NCI-H2196 (cell line): ENCODE measurements at regions not wholly inside any gene's neighbourhood (a gene's known extent, or its start where the extent isn't known, plus 50 kb on each side); places are given as distances from the start of the nearest gene placed in this dataset.

Source experiments
- DNase-seq: peaks from one replicate; lab custom pipeline; 2025; ENCODE audit not compliant: unreplicated experiment; lab: John Stamatoyannopoulos, UW

DNA sequence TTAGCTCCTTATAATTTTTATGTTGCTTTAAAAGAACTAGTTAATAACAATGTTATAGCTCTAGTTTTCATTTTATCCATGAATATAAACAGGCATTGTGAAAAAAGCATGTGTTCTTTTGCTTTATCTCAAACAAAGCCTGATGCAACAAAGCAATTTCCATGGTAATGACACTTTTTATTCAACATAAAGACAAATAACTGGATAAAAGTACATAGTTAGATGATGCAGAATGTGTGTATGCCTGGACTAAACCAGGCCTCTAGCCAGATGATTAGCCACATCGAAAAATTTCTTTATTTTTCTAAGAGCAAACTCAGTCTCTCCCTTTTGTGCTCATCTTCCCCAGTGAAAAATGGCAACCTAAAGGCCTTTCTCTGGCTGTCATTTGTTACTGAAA, 125.6 kb upstream of the TARS1 start:
- no peak for DNase-seq

DNA sequence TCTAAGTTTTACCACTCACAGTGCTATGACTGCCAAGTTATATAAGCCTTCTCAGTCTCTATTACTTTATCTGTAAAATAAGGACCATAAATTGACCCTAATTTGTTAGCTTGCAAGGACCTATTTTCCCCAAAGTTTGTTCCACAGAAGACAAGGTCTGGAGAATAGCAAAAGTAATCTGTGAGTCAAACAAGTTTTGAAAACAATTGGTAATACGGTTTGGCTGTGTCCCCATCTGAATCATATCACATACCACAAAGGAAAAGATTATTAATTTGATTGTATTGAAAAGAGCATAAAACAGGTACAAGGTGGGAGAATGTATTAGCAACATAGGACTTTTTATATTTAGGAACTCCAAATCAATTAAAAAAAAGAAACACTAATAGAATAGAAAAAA, 124.0 kb upstream of the TARS1 start:
- DNase-seq, result no peak

DNA sequence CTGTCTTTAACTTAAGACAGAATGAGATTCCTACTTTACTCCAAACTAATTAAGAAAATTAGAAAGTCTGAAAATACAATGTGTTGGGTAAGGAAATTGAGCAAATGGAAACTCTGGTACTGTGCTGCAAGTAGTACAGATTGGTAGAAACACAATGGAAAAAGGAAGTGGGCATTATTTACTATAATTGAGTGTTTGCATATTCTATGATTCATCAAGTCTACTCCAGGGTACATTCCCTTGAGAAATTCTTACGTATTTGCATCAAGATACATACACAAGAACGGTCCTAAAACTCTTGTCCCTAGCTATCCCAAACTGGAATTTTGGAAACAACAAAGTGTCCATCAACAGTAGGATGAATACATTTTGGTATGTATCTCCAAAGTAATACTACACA, 123.5 kb upstream of the TARS1 start:
- no peak for DNase-seq

DNA sequence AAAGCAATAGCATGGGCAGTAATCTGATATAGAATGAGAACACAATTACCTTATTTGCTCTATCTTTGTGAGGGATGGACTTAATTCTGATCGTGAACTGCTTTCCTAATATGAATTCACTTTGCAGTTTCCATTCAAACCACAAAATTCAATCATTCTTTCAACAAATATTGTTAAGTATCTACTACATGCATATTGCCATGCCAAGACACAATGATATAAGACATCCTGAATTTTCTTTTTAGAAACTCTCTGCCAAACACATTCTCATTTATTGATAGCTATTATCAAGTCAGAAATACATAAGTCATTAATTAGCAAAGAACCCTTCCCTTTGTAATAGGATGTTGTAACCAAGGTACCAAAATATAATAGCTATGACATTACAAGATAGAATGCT, 121.6 kb upstream of the TARS1 start:
- no peak for DNase-seq

DNA sequence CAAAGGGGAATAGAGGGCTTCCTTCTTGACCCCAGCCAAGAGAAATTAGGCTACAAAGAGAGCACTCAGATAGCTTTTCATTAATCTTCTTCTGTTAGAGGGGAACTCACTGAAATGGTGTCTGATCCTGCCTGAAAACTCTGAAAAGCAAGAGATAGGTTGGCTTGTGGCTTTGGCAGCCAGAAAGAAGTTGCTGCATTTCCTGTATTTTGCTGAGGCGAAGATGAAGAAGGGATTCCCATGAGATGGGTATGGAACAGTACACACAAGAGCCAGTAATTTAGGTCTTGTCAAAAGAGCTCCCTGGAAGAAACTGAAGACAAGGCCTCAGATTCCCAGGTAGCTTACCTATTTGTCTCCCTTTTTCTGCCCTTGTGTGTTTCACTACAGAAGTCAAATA, 120.9 kb upstream of the TARS1 start:
- DNase-seq, result no peak

DNA sequence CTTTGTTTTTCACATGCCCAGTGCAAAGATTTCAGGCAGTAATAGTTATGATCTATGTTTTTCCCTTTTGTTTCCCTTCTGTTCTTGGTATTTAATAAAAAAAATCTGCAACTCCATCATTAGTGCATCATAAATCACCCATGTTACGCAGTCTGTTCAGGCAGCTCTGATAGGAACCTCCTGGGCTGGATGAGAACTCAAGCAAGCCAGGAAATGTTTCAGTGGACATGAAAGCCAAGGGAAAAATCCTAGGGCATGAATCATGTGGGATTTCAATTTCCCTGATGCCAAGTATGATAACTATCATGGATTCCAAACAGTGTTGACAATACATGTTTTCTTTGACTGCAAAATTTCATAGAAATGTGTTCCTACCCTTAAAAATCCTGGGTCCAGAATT, 119.7 kb upstream of the TARS1 start:
- no peak for DNase-seq

DNA sequence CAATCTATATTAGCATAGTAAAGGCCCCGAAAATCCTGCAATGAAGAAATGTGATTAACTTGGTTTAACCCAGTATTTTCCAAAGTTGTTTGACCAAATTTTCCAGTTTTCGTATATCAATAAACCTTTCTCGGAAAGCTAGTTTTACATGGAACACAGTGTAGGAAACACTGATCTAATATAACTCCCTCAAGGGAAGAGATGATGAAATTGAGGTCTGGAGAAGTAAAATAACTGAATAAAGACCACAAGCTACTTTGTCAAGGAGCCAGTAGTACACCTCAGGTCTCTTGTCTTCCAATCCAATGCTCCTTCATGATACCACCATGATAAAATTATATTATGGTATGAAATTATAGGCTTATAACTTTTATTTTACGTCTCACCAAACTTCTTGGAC, 118.1 kb upstream of the TARS1 start:
- no peak for DNase-seq

DNA sequence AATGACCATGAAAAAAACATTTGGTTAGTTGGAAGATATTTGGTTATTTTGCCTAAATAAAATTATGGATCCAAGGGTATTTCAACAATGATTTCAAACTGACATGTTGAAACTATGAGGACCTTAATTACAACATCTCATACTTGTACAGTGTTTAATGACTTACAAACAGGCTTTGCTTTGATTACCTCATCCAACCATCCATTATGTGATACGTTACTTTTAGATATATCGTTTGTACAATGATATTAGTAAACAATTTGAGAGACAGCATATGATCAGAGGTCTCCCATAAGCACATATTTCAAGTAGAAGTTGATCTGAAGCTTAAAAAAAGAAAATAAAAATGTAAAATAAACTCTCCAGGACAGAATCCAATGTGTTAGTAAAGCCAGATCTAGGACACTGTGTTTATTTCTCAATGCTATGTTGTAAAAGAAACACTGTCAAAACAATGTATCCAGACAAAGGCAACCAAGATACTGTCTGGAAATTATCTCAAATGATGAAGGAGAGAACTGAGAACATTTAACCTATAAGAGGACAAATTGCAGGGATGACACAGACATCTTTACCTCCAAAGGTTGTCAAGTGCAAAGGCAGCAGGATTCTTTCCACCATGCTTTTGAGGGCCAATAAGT, 116.0 kb upstream of the TARS1 start:
- no peak for DNase-seq

DNA sequence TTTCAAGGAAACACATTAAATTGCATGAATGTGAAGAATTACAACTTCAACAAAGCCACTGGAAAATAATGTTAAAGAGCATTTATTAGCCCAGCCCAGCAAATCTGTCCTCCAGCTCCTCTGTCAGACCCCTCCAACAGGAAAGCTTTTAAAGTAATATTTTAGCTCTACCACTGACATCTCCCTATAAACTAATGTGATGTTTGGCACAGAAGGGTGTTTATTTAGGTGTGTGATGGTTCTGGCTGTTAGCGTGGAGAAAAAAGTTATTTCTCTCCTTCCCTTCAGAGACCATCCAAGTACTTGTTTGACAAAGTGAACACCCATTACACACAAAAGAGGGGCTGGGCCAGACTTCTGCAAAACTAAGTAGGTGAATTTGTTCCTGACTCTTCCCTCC, 111.9 kb upstream of the TARS1 start:
- no peak for DNase-seq

DNA sequence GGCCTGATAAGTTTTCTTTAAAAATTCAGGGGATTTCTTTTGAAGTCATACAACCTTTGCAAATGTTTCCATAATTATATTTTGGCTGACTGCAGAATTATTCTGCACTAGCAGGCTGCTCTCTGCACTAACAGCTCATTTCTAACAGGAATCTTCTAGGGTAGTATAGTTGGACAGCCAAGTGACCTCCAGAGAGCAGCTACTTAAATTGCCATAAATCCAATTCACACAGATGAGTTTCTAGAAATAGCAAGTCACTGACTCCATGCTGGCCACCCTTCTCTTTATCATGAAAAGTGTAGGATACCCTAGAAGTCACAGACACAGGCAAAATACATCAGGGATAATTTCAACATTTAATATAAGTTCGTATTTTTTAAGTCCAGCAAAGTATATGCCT, 110.9 kb upstream of the TARS1 start:
- DNase-seq, result no peak

DNA sequence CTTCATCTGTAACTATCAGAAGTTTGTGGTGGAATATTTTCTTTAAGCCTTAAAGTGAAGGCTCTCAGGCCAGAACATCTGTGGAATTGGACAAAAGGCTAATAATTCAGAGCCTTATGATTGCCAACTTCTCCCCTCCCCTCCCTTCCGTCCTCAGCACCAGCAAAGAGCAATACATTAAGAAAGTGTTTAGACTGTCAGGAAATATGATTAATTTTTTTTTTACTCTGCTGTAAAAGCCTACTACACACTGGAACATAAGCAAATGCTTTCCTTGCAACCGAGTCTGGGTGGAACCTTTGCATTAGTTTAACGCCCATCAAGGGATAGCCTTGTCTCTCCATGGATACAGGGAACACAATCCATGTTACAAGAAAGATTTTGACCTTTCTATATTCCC, 110.3 kb upstream of the TARS1 start:
- DNase-seq, result no peak

DNA sequence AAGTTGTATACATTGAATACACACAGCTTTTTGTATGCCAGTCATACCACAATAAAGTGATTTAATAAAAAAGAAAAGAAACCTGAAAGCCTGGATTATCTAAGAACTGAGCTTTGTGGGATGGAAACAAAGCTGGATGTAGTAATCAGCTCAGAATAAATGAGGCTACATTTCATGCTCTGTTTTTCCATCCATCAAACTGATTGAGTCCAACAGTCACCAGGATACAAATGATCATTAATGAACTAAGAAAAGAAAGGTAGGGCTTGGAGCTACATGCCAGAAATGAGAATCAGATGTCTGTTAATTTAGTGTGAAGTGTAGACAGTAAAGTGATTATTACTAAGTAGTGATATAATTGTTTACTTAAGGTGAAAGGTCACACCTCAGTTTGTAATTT, 109.8 kb upstream of the TARS1 start:
- DNase-seq, result no peak

DNA sequence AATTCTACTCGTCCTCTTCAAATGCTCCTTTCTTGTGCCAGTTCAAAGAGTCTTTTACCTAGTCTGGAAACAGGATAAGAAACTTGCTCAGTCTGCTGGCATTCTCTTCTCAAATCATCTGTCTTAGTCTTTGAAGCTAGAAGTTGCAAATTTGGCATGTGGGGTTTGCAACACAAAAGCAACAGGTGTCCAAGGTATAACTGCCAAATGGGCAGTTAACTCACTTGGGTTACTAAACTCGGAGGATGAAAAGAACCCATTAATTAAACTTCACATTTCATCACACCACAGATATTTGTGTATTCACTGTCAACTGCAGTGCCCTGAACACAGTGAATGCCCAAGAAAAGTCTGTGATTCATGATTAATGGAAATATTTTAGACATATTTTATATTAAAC, 108.0 kb upstream of the TARS1 start:
- DNase-seq, result no peak

DNA sequence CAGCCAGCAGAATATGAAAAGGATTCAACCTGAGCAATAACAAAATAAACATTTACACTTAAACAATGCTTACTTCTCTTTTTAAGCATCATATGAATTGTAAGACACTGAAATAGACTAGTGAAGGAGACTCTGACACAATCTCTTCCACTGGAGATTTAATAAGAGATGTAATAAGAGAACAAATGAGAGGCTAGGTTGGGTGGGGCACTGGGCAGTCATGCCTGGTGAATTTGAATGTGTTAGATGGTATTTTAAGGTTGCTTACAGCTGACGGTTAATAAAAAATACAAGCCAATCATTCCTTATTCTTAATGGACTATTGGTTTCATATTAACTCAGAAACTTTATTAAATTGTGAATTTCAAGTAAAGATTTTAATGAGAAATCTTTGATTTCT, 105.9 kb upstream of the TARS1 start:
- no peak for DNase-seq

DNA sequence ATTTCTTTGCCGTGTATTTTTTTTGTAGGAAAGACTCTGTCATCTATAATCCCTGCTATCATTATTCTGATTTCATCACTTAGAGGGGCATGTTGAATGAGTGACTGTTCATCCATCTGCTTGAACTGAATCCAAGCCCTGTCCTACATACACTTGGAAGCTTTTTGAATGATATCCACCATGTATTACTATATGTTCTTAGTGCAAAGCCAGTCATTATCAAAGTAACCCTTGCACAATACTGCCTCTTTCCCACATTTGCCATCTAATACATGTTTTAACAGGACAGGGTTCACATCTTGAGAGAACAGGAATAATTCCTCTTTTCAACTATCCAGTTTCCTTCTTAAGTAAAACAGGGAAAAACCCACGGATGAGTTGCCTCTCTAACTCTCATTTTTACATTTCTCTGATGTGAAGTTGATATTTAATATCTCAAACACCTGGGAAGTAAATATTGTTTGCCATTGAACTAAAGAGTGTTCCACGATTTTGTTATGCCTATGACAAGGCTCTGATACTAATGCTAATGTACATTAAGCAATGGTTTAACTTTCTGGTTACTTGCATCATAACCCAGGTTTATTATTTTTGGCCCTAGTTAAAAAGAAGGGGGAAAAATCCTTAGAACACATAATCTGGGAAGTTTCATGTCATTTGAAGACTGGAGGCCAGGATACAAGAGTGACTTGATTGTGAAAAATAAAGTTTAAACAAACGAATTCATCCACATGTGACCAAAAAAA, 103.7 kb upstream of the TARS1 start:
- DNase-seq, result no peak

DNA sequence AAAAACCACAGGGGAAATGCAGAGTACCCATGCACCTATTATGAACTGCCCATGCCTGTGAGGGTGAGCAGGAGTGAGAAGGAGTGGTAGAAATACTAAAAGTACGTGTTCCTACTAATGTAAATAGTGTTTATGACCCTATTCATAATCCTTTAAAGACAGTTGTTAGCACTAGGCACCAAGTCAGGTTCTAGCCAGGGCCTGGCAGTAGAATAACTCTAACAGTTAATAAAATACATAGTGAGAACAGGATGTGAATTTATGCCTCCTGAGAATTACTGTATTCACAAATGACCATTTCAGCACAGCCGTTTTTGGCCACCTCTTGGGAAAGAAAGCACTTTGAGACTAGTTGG, 103.2 kb upstream of the TARS1 start:
- no peak for DNase-seq

DNA sequence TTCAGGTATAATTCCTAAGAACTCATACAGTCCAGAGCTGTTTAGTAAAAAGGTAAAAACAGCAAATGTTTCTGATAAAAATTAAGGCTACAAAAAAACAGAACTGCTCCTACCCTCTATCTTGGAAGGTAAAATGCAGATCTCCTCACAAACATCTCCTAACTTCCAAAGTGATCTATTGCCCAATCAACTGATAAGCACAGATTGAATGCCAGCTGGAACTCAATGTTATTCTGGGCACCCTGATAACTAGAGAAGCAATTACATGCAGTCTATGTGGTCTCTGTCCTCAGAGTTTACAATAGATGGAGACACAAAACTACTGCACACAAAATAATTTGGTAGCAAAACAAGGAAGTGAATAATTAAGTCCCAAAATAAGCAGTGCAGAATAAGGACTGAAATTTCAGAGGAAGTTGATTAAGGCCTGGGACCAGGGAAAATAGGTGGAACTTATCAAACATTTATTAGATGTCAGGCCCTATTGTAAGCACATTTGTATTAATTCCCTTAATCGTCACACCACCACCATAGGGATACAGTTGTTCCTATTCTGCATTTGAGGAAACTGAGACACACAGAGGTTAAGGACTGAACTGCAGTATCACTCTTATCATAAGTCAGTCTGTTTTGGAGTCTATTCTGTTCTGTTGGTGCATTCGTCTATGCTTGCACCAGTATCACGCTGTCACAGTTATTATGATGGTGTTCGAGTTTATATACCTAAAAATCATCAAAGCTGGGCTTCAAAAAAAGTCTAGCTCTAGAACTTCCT, 102.2 kb upstream of the TARS1 start:
- DNase-seq, result no peak

DNA sequence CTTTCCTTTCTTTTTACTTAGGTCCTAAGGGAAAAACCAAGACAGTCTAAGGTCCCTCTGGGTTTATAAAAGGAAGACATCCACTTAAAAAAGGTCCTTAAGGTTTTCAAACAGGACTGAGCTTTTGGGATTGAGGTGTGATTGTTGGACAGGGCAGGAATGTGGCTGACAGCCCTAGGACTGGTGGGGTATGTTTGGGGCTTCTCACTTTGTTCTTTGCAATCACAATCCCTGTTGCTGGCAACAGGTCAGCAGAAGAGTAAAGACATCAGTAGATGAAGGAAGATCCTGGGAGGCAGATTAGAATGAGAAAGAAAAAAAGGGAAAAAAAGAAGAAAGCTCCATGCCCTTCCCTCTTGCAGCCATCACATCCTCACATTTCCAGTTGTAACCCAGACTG, 101.4 kb upstream of the TARS1 start:
- no peak for DNase-seq

DNA sequence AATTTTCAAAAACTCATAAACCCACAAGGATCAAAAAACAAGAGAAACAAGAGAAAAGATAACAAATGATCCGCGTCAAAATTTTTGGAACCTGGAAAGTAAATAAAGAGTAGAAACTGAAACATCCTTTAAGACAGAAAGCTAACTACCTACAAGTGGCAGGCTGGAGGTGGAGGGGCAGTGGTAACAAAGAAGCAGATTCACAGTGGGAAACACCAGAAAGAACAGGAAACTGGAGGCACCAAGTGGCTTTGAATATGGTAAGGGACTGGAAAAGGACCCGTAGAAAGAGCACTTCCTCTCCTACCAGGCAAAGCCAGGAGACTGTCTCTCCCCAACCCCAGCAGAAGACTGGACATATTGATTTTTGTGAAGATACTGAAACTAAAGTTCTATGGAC, 100.6 kb upstream of the TARS1 start:
- no peak for DNase-seq

DNA sequence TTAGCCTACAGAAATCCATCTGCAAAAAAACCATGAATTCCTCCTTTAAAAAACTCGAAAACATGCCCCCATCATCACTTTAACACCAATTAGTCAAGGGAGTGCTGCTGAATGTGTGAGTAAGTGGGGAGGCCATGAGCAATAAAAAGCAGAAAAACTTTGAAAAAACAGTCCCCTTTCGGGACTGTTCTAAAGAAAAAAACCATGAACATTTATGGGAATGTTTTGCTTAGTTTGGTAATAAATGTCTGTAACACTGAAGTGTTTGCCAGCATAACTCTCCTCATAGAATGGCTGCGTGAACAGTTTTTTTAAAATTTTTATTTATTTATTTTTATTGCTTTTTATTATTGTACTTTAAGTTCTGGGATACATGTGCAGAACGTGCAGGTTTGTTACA, 99.4 kb upstream of the TARS1 start:
- no peak for DNase-seq

DNA sequence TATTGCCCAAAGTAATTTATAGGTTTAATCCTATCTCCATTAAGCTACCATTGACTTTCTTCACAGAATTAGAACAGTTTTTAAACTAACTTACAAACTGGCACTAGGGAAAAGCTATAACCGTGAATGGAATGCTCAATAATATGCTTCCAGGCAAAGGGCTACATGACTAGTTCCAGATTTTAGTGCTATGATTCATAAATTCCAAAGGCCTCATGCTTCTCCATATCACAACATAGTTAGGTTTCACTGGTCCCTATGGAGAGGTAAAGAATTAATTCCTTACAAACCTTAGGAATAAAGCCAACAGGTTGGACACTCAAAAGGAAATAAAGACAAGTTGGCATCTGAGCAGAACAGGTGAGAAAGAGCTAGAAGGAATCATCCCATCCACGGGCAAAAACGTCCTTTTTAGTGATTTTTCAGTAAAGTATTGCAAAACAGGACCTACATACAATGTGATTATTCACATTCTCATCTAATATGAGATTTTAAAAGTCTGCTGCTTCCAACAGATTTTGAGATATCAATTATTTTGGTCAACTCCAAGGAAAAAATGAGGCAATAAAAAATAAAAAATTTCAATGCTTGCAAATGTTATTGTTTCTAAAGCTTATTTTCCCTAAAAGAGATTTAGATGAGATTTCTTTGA, 97.0 kb upstream of the TARS1 start:
- DNase-seq, result no peak

DNA sequence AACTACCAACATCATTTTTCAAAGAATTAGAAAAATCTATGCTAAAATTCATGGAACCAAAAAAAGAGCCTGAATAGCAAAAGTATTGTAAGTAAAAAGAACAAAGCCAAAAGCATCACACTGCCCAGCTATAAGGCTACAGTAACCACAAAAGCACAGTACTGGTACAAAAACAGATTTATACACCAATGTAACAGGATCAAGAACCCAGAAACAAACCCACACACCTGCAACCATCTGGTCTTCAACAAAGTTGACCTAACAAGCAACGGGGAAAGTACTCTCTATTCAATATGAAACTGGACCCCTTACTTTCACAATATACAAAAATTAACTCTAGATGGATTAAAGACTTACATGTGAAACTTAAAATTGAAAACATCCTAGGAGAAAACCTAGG, 94.2 kb upstream of the TARS1 start:
- DNase-seq, result no peak
